ENCODE measurements at regions not wholly inside any gene's neighbourhood (a gene's known extent, or its start where the extent isn't known, plus 50 kb on each side); places are given as distances from the start of the nearest gene placed in this dataset.

GRCh38 chr11:114987186-114987760 is 308.9 kb downstream of the NXPE2 start:
- TF ChIP-seq CTCF (IDR thresholded peaks at IDR 0.05; ENCODE audit: unreplicated experiment): no peak
- CTCF ChIA-PET: no interaction called here
- intact Hi-C loops (cut with micrococcal nuclease; ENCODE audit: unreplicated experiment): no loop called here
- peaks cover 12% of the 10 kb centered on the region for H3K9me3 Mint-ChIP-seq (ENCODE audit: low read depth, unreplicated experiment)
- H3K4me3 Mint-ChIP-seq (ENCODE audit: low read depth, unreplicated experiment): no peak overlapping the region
- BruUV-seq (replicated peaks): no TSS peak
- peaks cover 3% of the 10 kb centered on the region for H3K36me3 Mint-ChIP-seq (ENCODE audit: insufficient read depth, unreplicated experiment)
- H3K27me3 Mint-ChIP-seq (ENCODE audit: unreplicated experiment): no peaks in the 10 kb centered on the region
- DNase-seq: no peak
- H3K4me1 Mint-ChIP-seq (ENCODE audit: low read depth, unreplicated experiment): no peaks in the 10 kb centered on the region
- H3K27ac Mint-ChIP-seq (ENCODE audit: unreplicated experiment): no peak overlapping the region

GRCh38 chr11:114988644-114989043 is 310.3 kb downstream of the NXPE2 start:
- no peak overlapping the region for H3K27ac Mint-ChIP-seq (ENCODE audit: unreplicated experiment)
- no peak for TF ChIP-seq CTCF (IDR thresholded peaks at IDR 0.05; ENCODE audit: unreplicated experiment)
- no peaks in the 10 kb centered on the region for H3K4me1 Mint-ChIP-seq (ENCODE audit: low read depth, unreplicated experiment)
- peaks cover 11% of the 10 kb centered on the region for H3K9me3 Mint-ChIP-seq (ENCODE audit: low read depth, unreplicated experiment)
- CTCF ChIA-PET: no interaction called here
- BruUV-seq (replicated peaks): no TSS peak
- H3K36me3 Mint-ChIP-seq (ENCODE audit: insufficient read depth, unreplicated experiment): peaks cover 3% of the 10 kb centered on the region
- no peak overlapping the region for H3K4me3 Mint-ChIP-seq (ENCODE audit: low read depth, unreplicated experiment)
- no peaks in the 10 kb centered on the region for H3K27me3 Mint-ChIP-seq (ENCODE audit: unreplicated experiment)
- intact Hi-C loops (cut with micrococcal nuclease; ENCODE audit: unreplicated experiment): no loop called here
- DNase-seq: no peak

- no peaks in the 10 kb centered on the region for H3K4me1 Mint-ChIP-seq (ENCODE audit: low read depth, unreplicated experiment)
- H3K27ac Mint-ChIP-seq (ENCODE audit: unreplicated experiment): no peak overlapping the region
- peaks cover 11% of the 10 kb centered on the region for H3K9me3 Mint-ChIP-seq (ENCODE audit: low read depth, unreplicated experiment)
- CTCF ChIA-PET: no interaction called here
- no peaks in the 10 kb centered on the region for H3K27me3 Mint-ChIP-seq (ENCODE audit: unreplicated experiment)
- H3K4me3 Mint-ChIP-seq (ENCODE audit: low read depth, unreplicated experiment): no peak overlapping the region
- no peak for DNase-seq
- peaks cover 3% of the 10 kb centered on the region for H3K36me3 Mint-ChIP-seq (ENCODE audit: insufficient read depth, unreplicated experiment)
- no TSS peak for BruUV-seq (replicated peaks)
- intact Hi-C loops (cut with micrococcal nuclease; ENCODE audit: unreplicated experiment): no loop called here
- no peak for TF ChIP-seq CTCF (IDR thresholded peaks at IDR 0.05; ENCODE audit: unreplicated experiment)
Measured at GRCh38 chr11:114989536-114989935, 311.2 kb downstream of the NXPE2 start.

- no peaks in the 10 kb centered on the region for H3K36me3 Mint-ChIP-seq (ENCODE audit: insufficient read depth, unreplicated experiment)
- peaks cover 5% of the 10 kb centered on the region for H3K9me3 Mint-ChIP-seq (ENCODE audit: low read depth, unreplicated experiment)
- intact Hi-C loops (cut with micrococcal nuclease; ENCODE audit: unreplicated experiment): no loop called here
- H3K27ac Mint-ChIP-seq (ENCODE audit: unreplicated experiment): no peak overlapping the region
- H3K27me3 Mint-ChIP-seq (ENCODE audit: unreplicated experiment): no peaks in the 10 kb centered on the region
- no TSS peak for BruUV-seq (replicated peaks)
- DNase-seq: no peak
- CTCF ChIA-PET: no interaction called here
- no peak overlapping the region for H3K4me3 Mint-ChIP-seq (ENCODE audit: low read depth, unreplicated experiment)
- no peak for TF ChIP-seq CTCF (IDR thresholded peaks at IDR 0.05; ENCODE audit: unreplicated experiment)
- no peaks in the 10 kb centered on the region for H3K4me1 Mint-ChIP-seq (ENCODE audit: low read depth, unreplicated experiment)
Measured at GRCh38 chr11:115005663-115006062, 327.3 kb downstream of the NXPE2 start.
